ENCODE measurements at regions not wholly inside any gene's neighbourhood (a gene's known extent, or its start where the extent isn't known, plus 50 kb on each side); places are given as distances from the start of the nearest gene placed in this dataset.

DNA sequence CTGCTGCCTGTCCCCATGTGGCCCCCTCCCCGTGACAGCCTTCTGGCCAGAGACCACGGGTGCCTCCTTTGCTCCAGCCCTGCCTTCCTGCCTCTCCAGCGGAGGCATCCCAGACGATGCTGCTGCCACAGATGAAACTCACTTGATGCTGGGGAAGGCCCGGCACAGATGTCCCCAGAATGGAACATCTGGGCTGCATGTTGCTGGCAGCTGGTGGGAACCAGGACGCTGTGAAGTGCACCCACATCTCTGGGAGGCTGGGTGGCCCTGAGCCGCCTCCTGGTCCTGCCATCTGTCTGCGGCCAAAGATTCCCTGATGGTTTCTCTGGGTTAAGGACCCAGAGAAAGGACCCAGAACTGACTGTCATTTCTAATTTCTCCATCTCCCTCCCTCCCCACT, 51.9 kb upstream of the PTPRS start:
- TF ChIP-seq, protein P1, sequence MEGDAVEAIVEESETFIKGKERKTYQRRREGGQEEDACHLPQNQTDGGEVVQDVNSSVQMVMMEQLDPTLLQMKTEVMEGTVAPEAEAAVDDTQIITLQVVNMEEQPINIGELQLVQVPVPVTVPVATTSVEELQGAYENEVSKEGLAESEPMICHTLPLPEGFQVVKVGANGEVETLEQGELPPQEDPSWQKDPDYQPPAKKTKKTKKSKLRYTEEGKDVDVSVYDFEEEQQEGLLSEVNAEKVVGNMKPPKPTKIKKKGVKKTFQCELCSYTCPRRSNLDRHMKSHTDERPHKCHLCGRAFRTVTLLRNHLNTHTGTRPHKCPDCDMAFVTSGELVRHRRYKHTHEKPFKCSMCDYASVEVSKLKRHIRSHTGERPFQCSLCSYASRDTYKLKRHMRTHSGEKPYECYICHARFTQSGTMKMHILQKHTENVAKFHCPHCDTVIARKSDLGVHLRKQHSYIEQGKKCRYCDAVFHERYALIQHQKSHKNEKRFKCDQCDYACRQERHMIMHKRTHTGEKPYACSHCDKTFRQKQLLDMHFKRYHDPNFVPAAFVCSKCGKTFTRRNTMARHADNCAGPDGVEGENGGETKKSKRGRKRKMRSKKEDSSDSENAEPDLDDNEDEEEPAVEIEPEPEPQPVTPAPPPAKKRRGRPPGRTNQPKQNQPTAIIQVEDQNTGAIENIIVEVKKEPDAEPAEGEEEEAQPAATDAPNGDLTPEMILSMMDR (conservative IDR thresholded peaks at IDR 0.05; ENCODE audit: low read depth, low read length) = no peak
- TF ChIP-seq CEBPB (IDR thresholded peaks at IDR 0.05; ENCODE audit: low read depth, low read length) = no peak
- no peak for TF ChIP-seq POLR2A (IDR thresholded peaks at IDR 0.05; ENCODE audit: low read depth, low read length)
- TF ChIP-seq, protein P2, sequence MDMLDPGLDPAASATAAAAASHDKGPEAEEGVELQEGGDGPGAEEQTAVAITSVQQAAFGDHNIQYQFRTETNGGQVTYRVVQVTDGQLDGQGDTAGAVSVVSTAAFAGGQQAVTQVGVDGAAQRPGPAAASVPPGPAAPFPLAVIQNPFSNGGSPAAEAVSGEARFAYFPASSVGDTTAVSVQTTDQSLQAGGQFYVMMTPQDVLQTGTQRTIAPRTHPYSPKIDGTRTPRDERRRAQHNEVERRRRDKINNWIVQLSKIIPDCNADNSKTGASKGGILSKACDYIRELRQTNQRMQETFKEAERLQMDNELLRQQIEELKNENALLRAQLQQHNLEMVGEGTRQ (IDR thresholded peaks at IDR 0.05; ENCODE audit: low read depth, low read length) = no peak
- no peak for TF ChIP-seq SMC3 (IDR thresholded peaks at IDR 0.05; ENCODE audit: low read depth, low read length)
- TF ChIP-seq RAD21 (IDR thresholded peaks at IDR 0.05; ENCODE audit: low read length) = no peak

Measured in IMR-90 (cell line).